Activated T-cell treated with anti-CD3 and anti-CD28 coated beads, Interleukin-2, amount 50 U/mL, for 24 hours (primary cell): ENCODE measurements at regions not wholly inside any gene's neighbourhood (a gene's known extent, or its start where the extent isn't known, plus 50 kb on each side); places are given as distances from the start of the nearest gene placed in this dataset.
"Not testable (repeated sequence)": the region's sequence is repeated elsewhere in the genome, so short reads cannot be mapped to it uniquely, and the experiment has no call there.

Experiments used
- DNase-seq: peaks from one replicate; pipeline ENCODE4 v3.0.0-alpha.2; 2020
- H3K27ac Mint-ChIP-seq: 2 replicates; pipeline ENCODE4 v1.8.0; 2020; ENCODE audit warnings: mild to moderate bottlenecking, mixed read lengths
- H3K27me3 Mint-ChIP-seq: 2 replicates; pipeline ENCODE4 v1.8.0; 2020; ENCODE audit warnings: mixed read lengths
- H3K36me3 Mint-ChIP-seq: 2 replicates; pipeline ENCODE4 v1.8.0; 2020; ENCODE audit warnings: low read depth, mixed read lengths
- H3K4me1 Mint-ChIP-seq: 2 replicates; pipeline ENCODE4 v1.8.0; 2020; ENCODE audit warnings: low read depth, mixed read lengths
- H3K4me3 Mint-ChIP-seq: 2 replicates; pipeline ENCODE4 v1.8.0; 2020; ENCODE audit warnings: mild to moderate bottlenecking, moderate library complexity, mixed read lengths
- H3K9me3 Mint-ChIP-seq: 2 replicates; pipeline ENCODE4 v1.8.0; 2020; ENCODE audit warnings: mixed read lengths

- not testable (repeated sequence) for H3K27ac Mint-ChIP-seq
Measured at GRCh38 chr16:29338821-29339700, 67.5 kb downstream of the NPIPB11 start.

GRCh38 chr16:29337385-29337901, 69.1 kb downstream of the NPIPB11 start:
- not testable (repeated sequence) for H3K36me3 Mint-ChIP-seq, H3K27me3 Mint-ChIP-seq, H3K9me3 Mint-ChIP-seq, H3K4me1 Mint-ChIP-seq, DNase-seq, H3K4me3 Mint-ChIP-seq, H3K27ac Mint-ChIP-seq

More at GRCh38 chr16:29338821-29339700, 67.5 kb downstream of the NPIPB11 start:
- H3K9me3 Mint-ChIP-seq, H3K4me1 Mint-ChIP-seq, DNase-seq, H3K27me3 Mint-ChIP-seq, H3K4me3 Mint-ChIP-seq, H3K36me3 Mint-ChIP-seq: not testable (repeated sequence)

GRCh38 chr16:29335549-29335846, 71.0 kb downstream of the NPIPB11 start:
- H3K36me3 Mint-ChIP-seq, H3K9me3 Mint-ChIP-seq, H3K4me3 Mint-ChIP-seq, H3K27me3 Mint-ChIP-seq, H3K4me1 Mint-ChIP-seq, H3K27ac Mint-ChIP-seq, DNase-seq: not testable (repeated sequence)

GRCh38 chr16:29334776-29335548, 71.5 kb downstream of the NPIPB11 start:
- H3K9me3 Mint-ChIP-seq, H3K36me3 Mint-ChIP-seq, H3K27me3 Mint-ChIP-seq, H3K27ac Mint-ChIP-seq, H3K4me1 Mint-ChIP-seq, DNase-seq, H3K4me3 Mint-ChIP-seq: not testable (repeated sequence)

- H3K27me3 Mint-ChIP-seq, H3K4me1 Mint-ChIP-seq, DNase-seq, H3K4me3 Mint-ChIP-seq, H3K36me3 Mint-ChIP-seq, H3K9me3 Mint-ChIP-seq, H3K27ac Mint-ChIP-seq: not testable (repeated sequence)
Measured at GRCh38 chr16:29333492-29334097, 72.9 kb downstream of the NPIPB11 start.

GRCh38 chr16:29330623-29331022, 75.9 kb downstream of the NPIPB11 start:
- not testable (repeated sequence) for H3K9me3 Mint-ChIP-seq, H3K4me1 Mint-ChIP-seq, H3K27me3 Mint-ChIP-seq, DNase-seq, H3K4me3 Mint-ChIP-seq, H3K27ac Mint-ChIP-seq
- H3K36me3 Mint-ChIP-seq, result peaks cover 13% of the 10 kb centered on the region

GRCh38 chr16:29328528-29328927, 78.0 kb downstream of the NPIPB11 start:
- not testable (repeated sequence) for H3K27ac Mint-ChIP-seq

GRCh38 chr16:29327631-29328408, 78.7 kb downstream of the NPIPB11 start:
- H3K4me3 Mint-ChIP-seq, H3K27ac Mint-ChIP-seq, H3K27me3 Mint-ChIP-seq, H3K4me1 Mint-ChIP-seq, H3K9me3 Mint-ChIP-seq, DNase-seq: not testable (repeated sequence)
- H3K36me3 Mint-ChIP-seq, result peaks cover 13% of the 10 kb centered on the region

More at GRCh38 chr16:29328528-29328927, 78.0 kb downstream of the NPIPB11 start:
- H3K36me3 Mint-ChIP-seq, result peaks cover 13% of the 10 kb centered on the region
- not testable (repeated sequence) for DNase-seq, H3K4me1 Mint-ChIP-seq, H3K27me3 Mint-ChIP-seq, H3K9me3 Mint-ChIP-seq, H3K4me3 Mint-ChIP-seq

- not testable (repeated sequence) for H3K4me1 Mint-ChIP-seq, H3K27ac Mint-ChIP-seq, H3K9me3 Mint-ChIP-seq, H3K4me3 Mint-ChIP-seq, H3K27me3 Mint-ChIP-seq, DNase-seq
- H3K36me3 Mint-ChIP-seq, result peaks cover 13% of the 10 kb centered on the region
Measured at GRCh38 chr16:29326164-29327125, 80.1 kb downstream of the NPIPB11 start.

GRCh38 chr16:29323725-29324124, 82.8 kb downstream of the NPIPB11 start:
- not testable (repeated sequence) for DNase-seq, H3K9me3 Mint-ChIP-seq, H3K36me3 Mint-ChIP-seq, H3K27me3 Mint-ChIP-seq, H3K4me3 Mint-ChIP-seq, H3K4me1 Mint-ChIP-seq, H3K27ac Mint-ChIP-seq

- no peak overlapping the region for H3K27ac Mint-ChIP-seq
- no peak for DNase-seq
- no peaks in the 10 kb centered on the region for H3K27me3 Mint-ChIP-seq
- no peaks in the 10 kb centered on the region for H3K9me3 Mint-ChIP-seq
- no peaks in the 10 kb centered on the region for H3K36me3 Mint-ChIP-seq
- no peak overlapping the region for H3K4me3 Mint-ChIP-seq
- H3K4me1 Mint-ChIP-seq, result peaks cover 20% of the 10 kb centered on the region
Measured at GRCh38 chr16:29321585-29321984, 84.9 kb downstream of the NPIPB11 start.

GRCh38 chr16:29321000-29321393, 85.5 kb downstream of the NPIPB11 start:
- no peak for DNase-seq
- H3K4me1 Mint-ChIP-seq, result peaks cover 21% of the 10 kb centered on the region
- no peaks in the 10 kb centered on the region for H3K9me3 Mint-ChIP-seq
- H3K4me3 Mint-ChIP-seq, result no peak overlapping the region
- no peaks in the 10 kb centered on the region for H3K27me3 Mint-ChIP-seq
- no peak overlapping the region for H3K27ac Mint-ChIP-seq
- H3K36me3 Mint-ChIP-seq, result no peaks in the 10 kb centered on the region

GRCh38 chr16:29320274-29320999, 86.1 kb downstream of the NPIPB11 start:
- no peak for DNase-seq
- H3K4me1 Mint-ChIP-seq, result peaks cover 21% of the 10 kb centered on the region
- H3K27me3 Mint-ChIP-seq, result no peaks in the 10 kb centered on the region
- H3K4me3 Mint-ChIP-seq, result no peak overlapping the region
- no peaks in the 10 kb centered on the region for H3K36me3 Mint-ChIP-seq
- no peak overlapping the region for H3K27ac Mint-ChIP-seq
- no peaks in the 10 kb centered on the region for H3K9me3 Mint-ChIP-seq
